OCI-LY1 (cell line): ENCODE measurements at regions not wholly inside any gene's neighbourhood (a gene's known extent, or its start where the extent isn't known, plus 50 kb on each side); places are given as distances from the start of the nearest gene placed in this dataset.

ENCODE experiments used
- CTCF ChIP-seq: fragments of 200-600 bp; sonication (generic), shearing (Covaris generic); IDR thresholded peaks from 2 replicates; pipeline ENCODE4 v1.5.1; 2017; ENCODE audit warnings: mild to moderate bottlenecking, antibody characterized with exemption, low read length, moderate library complexity, mixed read lengths
- EZH2 ChIP-seq: fragments of 200-600 bp; sonication (generic), shearing (Covaris generic); IDR thresholded peaks from 2 replicates; pipeline ENCODE4 v1.8.0; 2017; ENCODE audit warnings: borderline replicate concordance, mixed run types, mild to moderate bottlenecking, antibody characterized with exemption, low read length, moderate library complexity, mixed read lengths

DNA sequence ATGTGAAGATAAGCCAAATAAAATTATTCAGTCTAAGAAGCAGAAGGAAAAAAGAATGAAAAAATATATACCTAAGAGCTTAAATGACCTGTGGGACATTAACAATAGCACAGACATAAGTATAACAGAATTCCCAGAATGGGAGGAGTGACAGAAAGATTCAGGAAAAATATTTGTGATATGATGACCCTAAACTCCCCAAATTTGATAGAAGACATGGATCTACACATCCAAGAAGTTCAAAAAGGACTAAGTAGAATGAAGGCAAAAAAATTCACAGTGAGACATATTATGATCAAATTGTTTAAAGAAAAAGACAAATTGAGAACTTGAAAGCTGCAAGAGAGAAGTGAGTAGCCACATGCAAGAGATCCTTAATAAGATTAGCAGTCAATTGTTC is 211.4 kb upstream of the OR4E1 start:
- TF ChIP-seq CTCF (no peak), EZH2 (no peak)
